K562 (cell line): ENCODE measurements at regions not wholly inside any gene's neighbourhood (a gene's known extent, or its start where the extent isn't known, plus 50 kb on each side); places are given as distances from the start of the nearest gene placed in this dataset.
"Not testable (repeated sequence)": the region's sequence is repeated elsewhere in the genome, so short reads cannot be mapped to it uniquely, and the experiment has no call there.

Experiments
- L3MBTL2 ChIP-seq: fragments of 450-650 bp; IDR thresholded peaks from 2 replicates; pipeline ENCODE4 v1.6.1; 2016; ENCODE audit warnings: mild to moderate bottlenecking, moderate library complexity
- MEIS2 ChIP-seq: fragments of 450-650 bp; IDR thresholded peaks from 2 replicates; pipeline ENCODE4 v1.6.1; 2014; ENCODE audit warnings: mild to moderate bottlenecking; ENCODE audit not compliant: partially characterized antibody
- NRF1 ChIP-seq, 2 experiments: fragments of 450-650 bp; IDR thresholded peaks in 1 of 2; conservative IDR thresholded peaks in 1 of 2; 2 replicates each; pipeline ENCODE4 v1.6.1; 2014; ENCODE audit warnings: mild to moderate bottlenecking in 2 of 2
- PHF8 ChIP-seq: fragments of 200-600 bp; sonication (generic); IDR thresholded peaks from 2 replicates; pipeline ENCODE4 v1.6.1; 2012; ENCODE audit warnings: mixed run types, mild to moderate bottlenecking, inconsistent platforms, low read length, moderate library complexity, borderline replicate concordance
- POLR2G ChIP-seq: fragments of 200-400 bp; formaldehyde crosslinking; IDR thresholded peaks from 2 replicates; pipeline ENCODE4 v1.6.1; 2017; ENCODE audit warnings: low read depth, mild to moderate bottlenecking, antibody characterized with exemption, low read length, moderate library complexity
- RB1 ChIP-seq: fragments of 450-650 bp; IDR thresholded peaks from 2 replicates; pipeline ENCODE4 v1.6.1; 2017; ENCODE audit warnings: low read depth, mild to moderate bottlenecking
- RBFOX2 ChIP-seq: fragments of 200-400 bp; formaldehyde crosslinking; IDR thresholded peaks from 2 replicates; pipeline ENCODE4 v1.6.1; 2017; ENCODE audit warnings: low read depth, mild to moderate bottlenecking, low read length, moderate library complexity
- RFX1 ChIP-seq: fragments of 450-650 bp; IDR thresholded peaks from 2 replicates; pipeline ENCODE4 v1.6.1; 2016; ENCODE audit warnings: mild to moderate bottlenecking, moderate library complexity
- ZFX ChIP-seq: sonication (generic); formaldehyde crosslinking; IDR thresholded peaks from 2 replicates; pipeline ENCODE4 v1.8.0; 2022; ENCODE audit warnings: mild to moderate bottlenecking, missing genetic modification reagents, moderate library complexity
- TF ChIP-seq, protein P1 (sequence below), 2 experiments: fragments of 450-650 bp; formaldehyde crosslinking in 1 of 2; IDR thresholded peaks; 2 replicates each; pipeline versions ENCODE4 v1.4.0 to v1.6.1; 2014 to 2020; ENCODE audit warnings: mild to moderate bottlenecking in 2 of 2, borderline replicate concordance in 1 of 2, low read depth in 1 of 2
- TF ChIP-seq, protein P2 (sequence below), 2 experiments: IDR thresholded peaks; 2 replicates each; pipeline ENCODE4 v1.6.1; 2011; ENCODE audit warnings: borderline replicate concordance in 1 of 2, control low read depth in 1 of 2, low read depth in 1 of 2, low read length in 1 of 2, mild to moderate bottlenecking in 1 of 2, mixed read lengths in 1 of 2, moderate library complexity in 1 of 2; ENCODE audit not compliant: insufficient read depth in 1 of 2, insufficient read length in 1 of 2, poor library complexity in 1 of 2, severe bottlenecking in 1 of 2; ENCODE audit errors: extremely low read depth in 1 of 2
- TF ChIP-seq, protein P3 (sequence below): sonication (generic); formaldehyde crosslinking; IDR thresholded peaks from 2 replicates; pipeline ENCODE4 v1.8.0; 2022; ENCODE audit warnings: mild to moderate bottlenecking, missing genetic modification reagents
- TF ChIP-seq, protein P4 (sequence below): IDR thresholded peaks from 2 replicates; pipeline ENCODE4 v1.6.1; 2011; ENCODE audit warnings: borderline replicate concordance, low read depth, mild to moderate bottlenecking, moderate library complexity, low read length; ENCODE audit not compliant: insufficient read depth, poor library complexity, severe bottlenecking

DNA sequence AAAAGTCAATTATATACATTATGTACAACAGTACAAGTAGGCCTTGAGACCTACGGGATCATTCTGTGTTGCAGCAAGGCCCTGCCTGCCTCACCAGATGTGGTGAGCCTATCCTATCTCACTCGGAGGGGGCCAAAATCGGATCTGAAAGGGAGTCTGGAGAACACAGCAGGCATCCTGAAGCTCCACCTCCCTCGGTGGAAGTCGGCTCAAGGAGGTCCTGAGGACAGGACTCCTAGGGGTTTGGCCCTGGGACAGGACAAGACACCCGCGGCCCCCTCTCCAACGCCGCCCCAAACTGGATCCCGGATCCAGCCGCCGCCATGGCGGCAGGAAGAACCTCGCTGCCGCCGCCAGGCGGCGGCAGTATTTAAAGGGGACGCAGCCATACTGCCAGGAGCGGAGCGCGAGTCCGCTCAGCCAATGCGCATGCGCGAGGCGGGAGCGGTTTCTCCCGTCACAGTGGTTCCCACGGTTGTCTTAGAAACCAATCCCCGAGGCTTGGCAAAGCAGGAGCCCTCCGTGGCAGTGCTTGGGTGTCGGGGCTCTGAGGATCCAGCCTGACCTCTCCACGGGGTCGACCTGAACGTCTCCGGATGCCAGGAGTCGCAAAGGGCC, 97.8 kb upstream of the FOXD4L5 start (continued):
- TF ChIP-seq, protein P1, sequence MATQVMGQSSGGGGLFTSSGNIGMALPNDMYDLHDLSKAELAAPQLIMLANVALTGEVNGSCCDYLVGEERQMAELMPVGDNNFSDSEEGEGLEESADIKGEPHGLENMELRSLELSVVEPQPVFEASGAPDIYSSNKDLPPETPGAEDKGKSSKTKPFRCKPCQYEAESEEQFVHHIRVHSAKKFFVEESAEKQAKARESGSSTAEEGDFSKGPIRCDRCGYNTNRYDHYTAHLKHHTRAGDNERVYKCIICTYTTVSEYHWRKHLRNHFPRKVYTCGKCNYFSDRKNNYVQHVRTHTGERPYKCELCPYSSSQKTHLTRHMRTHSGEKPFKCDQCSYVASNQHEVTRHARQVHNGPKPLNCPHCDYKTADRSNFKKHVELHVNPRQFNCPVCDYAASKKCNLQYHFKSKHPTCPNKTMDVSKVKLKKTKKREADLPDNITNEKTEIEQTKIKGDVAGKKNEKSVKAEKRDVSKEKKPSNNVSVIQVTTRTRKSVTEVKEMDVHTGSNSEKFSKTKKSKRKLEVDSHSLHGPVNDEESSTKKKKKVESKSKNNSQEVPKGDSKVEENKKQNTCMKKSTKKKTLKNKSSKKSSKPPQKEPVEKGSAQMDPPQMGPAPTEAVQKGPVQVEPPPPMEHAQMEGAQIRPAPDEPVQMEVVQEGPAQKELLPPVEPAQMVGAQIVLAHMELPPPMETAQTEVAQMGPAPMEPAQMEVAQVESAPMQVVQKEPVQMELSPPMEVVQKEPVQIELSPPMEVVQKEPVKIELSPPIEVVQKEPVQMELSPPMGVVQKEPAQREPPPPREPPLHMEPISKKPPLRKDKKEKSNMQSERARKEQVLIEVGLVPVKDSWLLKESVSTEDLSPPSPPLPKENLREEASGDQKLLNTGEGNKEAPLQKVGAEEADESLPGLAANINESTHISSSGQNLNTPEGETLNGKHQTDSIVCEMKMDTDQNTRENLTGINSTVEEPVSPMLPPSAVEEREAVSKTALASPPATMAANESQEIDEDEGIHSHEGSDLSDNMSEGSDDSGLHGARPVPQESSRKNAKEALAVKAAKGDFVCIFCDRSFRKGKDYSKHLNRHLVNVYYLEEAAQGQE (IDR thresholded peaks at IDR 0.05; ENCODE audit: borderline replicate concordance), result peak; percentile 44
- TF ChIP-seq, protein P1 (CRISPR knock-in tag; IDR thresholded peaks at IDR 0.05; ENCODE audit: low read depth), result not testable (repeated sequence)
- TF ChIP-seq ZFX (CRISPR knock-in tag) (peak; percentile 39; the same call in 1 of the 2 replicates), PHF8 (peak; percentile 34; the same call in 1 of the 2 replicates), NRF1 (conservative IDR thresholded peaks at IDR 0.05 in 1 of 2, IDR thresholded peaks at IDR 0.05 in 1 of 2) (peak; percentile 90 to 91), RFX1 (peak; percentile 50), POLR2G (peak; percentile 77), RBFOX2 (peak; percentile 65), MEIS2 (peak; percentile 13), L3MBTL2 (peak; percentile 63), RB1 (0 out of 2 replicates have a peak, but pooled peaks have one; percentile 19)
- TF ChIP-seq, protein P2, sequence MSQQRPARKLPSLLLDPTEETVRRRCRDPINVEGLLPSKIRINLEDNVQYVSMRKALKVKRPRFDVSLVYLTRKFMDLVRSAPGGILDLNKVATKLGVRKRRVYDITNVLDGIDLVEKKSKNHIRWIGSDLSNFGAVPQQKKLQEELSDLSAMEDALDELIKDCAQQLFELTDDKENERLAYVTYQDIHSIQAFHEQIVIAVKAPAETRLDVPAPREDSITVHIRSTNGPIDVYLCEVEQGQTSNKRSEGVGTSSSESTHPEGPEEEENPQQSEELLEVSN (IDR thresholded peaks at IDR 0.05; ENCODE audit: borderline replicate concordance in 1 of 2, extremely low read depth in 1 of 2, insufficient read depth in 1 of 2, insufficient read length in 1 of 2, low read depth in 1 of 2, low read length in 1 of 2, poor library complexity in 1 of 2, severe bottlenecking in 1 of 2), result peak in 1 of 2 experiments; percentile 53
- TF ChIP-seq, protein P3, sequence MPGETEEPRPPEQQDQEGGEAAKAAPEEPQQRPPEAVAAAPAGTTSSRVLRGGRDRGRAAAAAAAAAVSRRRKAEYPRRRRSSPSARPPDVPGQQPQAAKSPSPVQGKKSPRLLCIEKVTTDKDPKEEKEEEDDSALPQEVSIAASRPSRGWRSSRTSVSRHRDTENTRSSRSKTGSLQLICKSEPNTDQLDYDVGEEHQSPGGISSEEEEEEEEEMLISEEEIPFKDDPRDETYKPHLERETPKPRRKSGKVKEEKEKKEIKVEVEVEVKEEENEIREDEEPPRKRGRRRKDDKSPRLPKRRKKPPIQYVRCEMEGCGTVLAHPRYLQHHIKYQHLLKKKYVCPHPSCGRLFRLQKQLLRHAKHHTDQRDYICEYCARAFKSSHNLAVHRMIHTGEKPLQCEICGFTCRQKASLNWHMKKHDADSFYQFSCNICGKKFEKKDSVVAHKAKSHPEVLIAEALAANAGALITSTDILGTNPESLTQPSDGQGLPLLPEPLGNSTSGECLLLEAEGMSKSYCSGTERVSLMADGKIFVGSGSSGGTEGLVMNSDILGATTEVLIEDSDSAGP (CRISPR knock-in tag), result peak; percentile 77; the same call in 1 of the 2 replicates
- TF ChIP-seq, protein P4, sequence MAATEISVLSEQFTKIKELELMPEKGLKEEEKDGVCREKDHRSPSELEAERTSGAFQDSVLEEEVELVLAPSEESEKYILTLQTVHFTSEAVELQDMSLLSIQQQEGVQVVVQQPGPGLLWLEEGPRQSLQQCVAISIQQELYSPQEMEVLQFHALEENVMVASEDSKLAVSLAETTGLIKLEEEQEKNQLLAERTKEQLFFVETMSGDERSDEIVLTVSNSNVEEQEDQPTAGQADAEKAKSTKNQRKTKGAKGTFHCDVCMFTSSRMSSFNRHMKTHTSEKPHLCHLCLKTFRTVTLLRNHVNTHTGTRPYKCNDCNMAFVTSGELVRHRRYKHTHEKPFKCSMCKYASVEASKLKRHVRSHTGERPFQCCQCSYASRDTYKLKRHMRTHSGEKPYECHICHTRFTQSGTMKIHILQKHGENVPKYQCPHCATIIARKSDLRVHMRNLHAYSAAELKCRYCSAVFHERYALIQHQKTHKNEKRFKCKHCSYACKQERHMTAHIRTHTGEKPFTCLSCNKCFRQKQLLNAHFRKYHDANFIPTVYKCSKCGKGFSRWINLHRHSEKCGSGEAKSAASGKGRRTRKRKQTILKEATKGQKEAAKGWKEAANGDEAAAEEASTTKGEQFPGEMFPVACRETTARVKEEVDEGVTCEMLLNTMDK, result peak; percentile 56
